Psoas muscle (tissue), 7 donors: ENCODE measurements at regions not wholly inside any gene's neighbourhood (a gene's known extent, or its start where the extent isn't known, plus 50 kb on each side); places are given as distances from the start of the nearest gene placed in this dataset.
"Not testable (repeated sequence)": the region's sequence is repeated elsewhere in the genome, so short reads cannot be mapped to it uniquely, and the experiment has no call there.

Source experiments
- ATAC-seq, 4 donors: fragments of 200-7000 bp; cut with Tn5 transposase; one replicate each; pipeline ENCODE4 v1.9.1; 2020; ENCODE audit warnings: moderate library complexity in 3 of 4, mild to moderate bottlenecking in 2 of 4
- DNase-seq, 2 donors: peaks; one replicate each; pipeline ENCODE4 v3.0.0-alpha.2; 2020
- H3K27ac ChIP-seq: fragments of 200-600 bp; one replicate; pipeline ENCODE4 v1.8.0; 2022
- H3K27me3 ChIP-seq, 3 donors: fragments of 200-600 bp in 1 of 3; one replicate each; pipeline versions ENCODE4 v1.6.1 to v1.8.0; 2013 to 2022; ENCODE audit warnings: low read length in 2 of 3, mild to moderate bottlenecking in 2 of 3, moderate library complexity in 1 of 3; ENCODE audit not compliant: insufficient read depth in 3 of 3
- H3K36me3 ChIP-seq, 2 donors: fragments of 200-600 bp in 1 of 2; one replicate each; pipeline versions ENCODE4 v1.6.1 to v1.8.0; 2013 to 2022; ENCODE audit warnings: low read depth in 1 of 2, mild to moderate bottlenecking in 1 of 2, moderate library complexity in 1 of 2; ENCODE audit not compliant: insufficient read depth in 1 of 2
- H3K4me1 ChIP-seq: fragments of 200-600 bp; one replicate; pipeline ENCODE4 v1.8.0; 2022
- H3K4me3 ChIP-seq: fragments of 200-600 bp; one replicate; pipeline ENCODE4 v1.8.0; 2022; ENCODE audit warnings: mild to moderate bottlenecking
- H3K9me3 ChIP-seq: fragments of 200-600 bp; one replicate; pipeline ENCODE4 v1.8.0; 2022
- CTCF ChIP-seq: fragments of 200-600 bp; IDR thresholded peaks from one replicate; pipeline ENCODE4 v1.8.0; 2022; ENCODE audit warnings: antibody characterized with exemption
- WGBS, 3 donors: extraction: QIAGEN DNeasy Blood & Tissue Kit; methylation state at CpG; one replicate each; pipeline versions ENCODE4 v1.1.6 to v1.1.7; 2013; 5-methylcytosine and 5-hydroxymethylcytosine counted together
- intact Hi-C, 2 donors: fragments of 100-400 bp; cut with DNase I; formaldehyde crosslinking; loops; one replicate each; pipeline versions ENCODE4 v1.11.0 to v1.14.2; 2022
- donor health status: healthy with polysubstance abuse.
- donor health status: DM: no; HTN: no; CAD: no; lungs with moderate emphysema.
- donor health status: Bipolar disorder and iron deficiency.
- donor health status: healthy.
- donor health status: DM: yes; HTN: yes; CAD: no.
- donor health status: DM: no; HTN: no; CAD: no.
- donor health status: DM: yes; HTN: yes; CAD: no.

GRCh38 chr15:61344293-61344692 lies 115.2 kb upstream of the RORA start:
- peaks cover 0 to 3% (median 0%) of the 10 kb centered on the region in 3 donors for H3K27me3 ChIP-seq
- H3K4me3 ChIP-seq = no peak overlapping the region
- H3K9me3 ChIP-seq = no peaks in the 10 kb centered on the region
- intact Hi-C loops = no loop called here
- ATAC-seq = no peak
- DNase-seq = no peak
- TF ChIP-seq CTCF = no peak
- WGBS, 3 donors = 88 to 92% (median 90%) methylated on average over 2 of the region's 2 CpGs
- H3K27ac ChIP-seq = no peak overlapping the region
- H3K4me1 ChIP-seq = no peaks in the 10 kb centered on the region
- no peaks in the 10 kb centered on the region for H3K36me3 ChIP-seq

GRCh38 chr15:61342390-61342789 lies 113.3 kb upstream of the RORA start:
- Histone ChIP-seq H3K36me3 (no peaks in the 10 kb centered on the region), H3K27me3 (peaks cover 0 to 3% (median 0%) of the 10 kb centered on the region in 3 donors), H3K4me3 (no peak overlapping the region), H3K27ac (no peak overlapping the region), H3K9me3 (no peaks in the 10 kb centered on the region), H3K4me1 (no peaks in the 10 kb centered on the region)
- ATAC-seq (no peak), DNase-seq (no peak)
- 92 to 95% (median 93%) methylated on average over 2 of the region's 2 CpGs for WGBS, 3 donors
- intact Hi-C loops = no loop called here
- no peak for TF ChIP-seq CTCF

GRCh38 chr15:61339516-61339915 lies 110.4 kb upstream of the RORA start:
- Histone ChIP-seq H3K27ac (no peak overlapping the region), H3K27me3 (peaks cover 0 to 3% (median 1%) of the 10 kb centered on the region in 3 donors), H3K4me3 (no peak overlapping the region), H3K9me3 (no peaks in the 10 kb centered on the region), H3K4me1 (no peaks in the 10 kb centered on the region), H3K36me3 (no peaks in the 10 kb centered on the region)
- TF ChIP-seq CTCF = no peak
- DNase-seq = no peak
- intact Hi-C loops = no loop called here
- ATAC-seq = no peak

GRCh38 chr15:61337541-61337940 lies 108.4 kb upstream of the RORA start:
- 74 to 85% (median 78%) methylated on average over 8 of the region's 8 CpGs for WGBS, 3 donors
- ATAC-seq = no peak
- H3K9me3 ChIP-seq = no peaks in the 10 kb centered on the region
- DNase-seq = no peak
- intact Hi-C loops = no loop called here
- H3K4me3 ChIP-seq = no peak overlapping the region
- H3K36me3 ChIP-seq = no peaks in the 10 kb centered on the region
- H3K27me3 ChIP-seq = peaks cover 0 to 3% (median 1%) of the 10 kb centered on the region in 3 donors
- no peaks in the 10 kb centered on the region for H3K4me1 ChIP-seq
- no peak overlapping the region for H3K27ac ChIP-seq
- TF ChIP-seq CTCF = no peak

GRCh38 chr15:61336026-61336638 lies 107.0 kb upstream of the RORA start:
- H3K27me3 ChIP-seq = peaks cover 0 to 1% (median 0%) of the 10 kb centered on the region in 3 donors
- intact Hi-C loops = no loop called here
- H3K4me3 ChIP-seq = no peak overlapping the region
- DNase-seq = no peak
- WGBS, 3 donors = 82 to 89% (median 87%) methylated on average over 3 of the region's 3 CpGs
- no peak for ATAC-seq
- TF ChIP-seq CTCF = no peak
- H3K4me1 ChIP-seq = no peaks in the 10 kb centered on the region
- no peak overlapping the region for H3K27ac ChIP-seq
- H3K36me3 ChIP-seq = no peaks in the 10 kb centered on the region
- no peaks in the 10 kb centered on the region for H3K9me3 ChIP-seq

- DNase-seq, intact Hi-C loops, H3K27ac ChIP-seq, H3K27me3 ChIP-seq, H3K4me1 ChIP-seq, H3K36me3 ChIP-seq, H3K4me3 ChIP-seq, ATAC-seq, H3K9me3 ChIP-seq: not testable (repeated sequence)
- WGBS, 3 donors = 96 to 98% (median 96%) methylated on average over 5 of the region's 5 CpGs
These were observed 105.6 kb upstream of the RORA start for GRCh38 chr15:61334714-61335113.
